HCT116 (cell line): ENCODE measurements at regions not wholly inside any gene's neighbourhood (a gene's known extent, or its start where the extent isn't known, plus 50 kb on each side); places are given as distances from the start of the nearest gene placed in this dataset.

Source experiments
- ATAC-seq: fragments of 200-7000 bp; cut with Tn5 transposase; 2 replicates; pipeline ENCODE4 v1.9.1; 2020; ENCODE audit warnings: mild to moderate bottlenecking, moderate library complexity
- BruUV-seq: library from RNA; stranded (reverse); fragments of 400-500 nt; replicated peaks from 2 replicates; lab custom pipeline; 2021; lab: Mats Ljungman, UMichigan
- CTCF ChIA-PET: fragments of 300-600 bp; sonication (Branson Sonifier 250); formaldehyde crosslinking; loops from one replicate; lab custom pipeline; 2021; ENCODE audit warnings: antibody characterized with exemption; lab: Charles Lee
- POLR2A ChIA-PET: fragments of 300-600, 350-600 bp; sonication (Branson Sonifier 250); formaldehyde crosslinking; loops from one replicate; lab custom pipeline; 2021; ENCODE audit warnings: antibody characterized with exemption; lab: Charles Lee
- RAD21 ChIA-PET, 2 experiments: fragments of 300-600 bp; sonication (Branson Sonifier 250); formaldehyde crosslinking; loops; one replicate each; lab custom pipeline; 2023; ENCODE audit warnings: low total read pairs in 2 of 2; ENCODE audit not compliant: uncharacterized antibody in 2 of 2, unreplicated experiment in 2 of 2, low non-redundant PET in 1 of 2; lab: Charles Lee
- DNase-seq: peaks from one replicate; pipeline ENCODE4 v3.0.0-alpha.2; 2010; ENCODE audit warnings: low read depth, low spot score
- H2AFZ ChIP-seq: fragments of 200-600 bp; shearing (Covaris generic), sonication (generic); 2 replicates; pipeline ENCODE4 v1.6.1; 2017; ENCODE audit warnings: low read depth, mixed run types, mixed read lengths, antibody characterized with exemption, low read length; ENCODE audit not compliant: poor library complexity, severe bottlenecking
- H3K27ac ChIP-seq: 2 replicates; pipeline ENCODE4 v1.5.1; 2012; ENCODE audit warnings: low read depth, low read length
- H3K27me3 ChIP-seq: fragments of 200-600 bp; sonication (generic); 2 replicates; pipeline ENCODE4 v1.6.1; 2016; ENCODE audit warnings: mixed run types, low read length, mixed read lengths; ENCODE audit not compliant: insufficient read depth
- H3K36me3 ChIP-seq, 2 experiments: fragments of 200-500 bp in 1 of 2; fragments of 200-600 bp in 1 of 2; sonication (Bioruptor generic) in 1 of 2; sonication (generic) in 1 of 2; 2 replicates each; pipeline versions ENCODE4 v1.5.1 to v1.6.1; 2014 to 2016; ENCODE audit warnings: low read length in 2 of 2, inconsistent platforms in 1 of 2, mixed read lengths in 1 of 2, mixed run types in 1 of 2; ENCODE audit not compliant: insufficient read depth in 2 of 2, control insufficient read depth in 1 of 2
- H3K4me1 ChIP-seq, 2 experiments: fragments of 200-600 bp in 1 of 2; sonication (generic) in 1 of 2; 2 replicates each; pipeline versions ENCODE4 v1.5.1 to v1.6.1; 2012 to 2017; ENCODE audit warnings: low read length in 2 of 2, inconsistent platforms in 1 of 2, mild to moderate bottlenecking in 1 of 2, mixed read lengths in 1 of 2, mixed run types in 1 of 2, moderate library complexity in 1 of 2; ENCODE audit not compliant: insufficient read depth in 2 of 2, control insufficient read depth in 1 of 2
- H3K4me2 ChIP-seq: fragments of 200-600 bp; sonication (generic); 2 replicates; pipeline ENCODE4 v1.6.1; 2017; ENCODE audit warnings: mixed run types, low read length, mixed read lengths
- H3K4me3 ChIP-seq, 2 experiments: fragments of 200-600 bp in 1 of 2; sonication (generic) in 1 of 2; replicated peaks in 1 of 2; 2 replicates each; pipeline ENCODE4 v1.5.1; 2011 to 2016; ENCODE audit warnings: low read length in 2 of 2, control low read depth in 1 of 2, low read depth in 1 of 2, mild to moderate bottlenecking in 1 of 2, mixed read lengths in 1 of 2, mixed run types in 1 of 2
- H3K79me2 ChIP-seq: fragments of 200-600 bp; sonication (generic); 2 replicates; pipeline ENCODE4 v1.6.1; 2017; ENCODE audit warnings: mild to moderate bottlenecking, mixed run types, low read length, moderate library complexity, mixed read lengths; ENCODE audit not compliant: insufficient read depth
- H3K9ac ChIP-seq: fragments of 200-600 bp; sonication (generic); 2 replicates; pipeline ENCODE4 v1.6.1; 2016; ENCODE audit warnings: low read length, mixed read lengths
- H3K9me2 ChIP-seq: fragments of 200-600 bp; sonication (generic), shearing (Covaris generic); 2 replicates; pipeline ENCODE4 v1.6.1; 2017; ENCODE audit warnings: mixed run types, mild to moderate bottlenecking, moderate library complexity; ENCODE audit not compliant: insufficient read depth
- H3K9me3 ChIP-seq, 2 experiments: fragments of 200-500 bp in 1 of 2; fragments of 200-600 bp in 1 of 2; sonication (Bioruptor generic) in 1 of 2; sonication (generic) in 1 of 2; 2 replicates each; pipeline ENCODE4 v1.6.1; 2014 to 2017; ENCODE audit warnings: low read length in 2 of 2, mixed read lengths in 2 of 2, inconsistent platforms in 1 of 2, low read depth in 1 of 2, mild to moderate bottlenecking in 1 of 2, mixed run types in 1 of 2, moderate library complexity in 1 of 2; ENCODE audit not compliant: control insufficient read depth in 1 of 2, insufficient read depth in 1 of 2
- H4K20me1 ChIP-seq: fragments of 200-600 bp; sonication (generic), shearing (Covaris generic); 2 replicates; pipeline ENCODE4 v1.6.1; 2017; ENCODE audit warnings: mixed run types, mild to moderate bottlenecking, moderate library complexity; ENCODE audit not compliant: insufficient read depth
- CBX3 ChIP-seq: IDR thresholded peaks from 2 replicates; pipeline ENCODE4 v1.6.1; 2012; ENCODE audit warnings: low read depth
- CEBPB ChIP-seq: IDR thresholded peaks from 2 replicates; pipeline ENCODE4 v1.6.1; 2012; ENCODE audit warnings: low read depth
- EGR1 ChIP-seq: IDR thresholded peaks from 2 replicates; pipeline ENCODE4 v1.6.1; 2012; ENCODE audit warnings: low read depth
- ELF1 ChIP-seq: IDR thresholded peaks from 2 replicates; pipeline ENCODE4 v1.6.1; 2012; ENCODE audit warnings: low read depth, borderline replicate concordance
- EZH2 ChIP-seq: fragments of 200-600 bp; sonication (generic); IDR thresholded peaks from 2 replicates; pipeline ENCODE4 v1.6.1; 2017; ENCODE audit warnings: antibody characterized with exemption, mixed run types
- EZH2phosphoT487 ChIP-seq: fragments of 200-600 bp; IDR thresholded peaks from 2 replicates; pipeline ENCODE4 v1.6.1; 2018; ENCODE audit warnings: antibody characterized with exemption, borderline replicate concordance
- JUND ChIP-seq: IDR thresholded peaks from 2 replicates; pipeline ENCODE4 v1.6.1; 2012
- POLR2A ChIP-seq: IDR thresholded peaks from 2 replicates; pipeline ENCODE4 v1.7.0; 2011; ENCODE audit warnings: borderline replicate concordance; ENCODE audit not compliant: insufficient read depth, insufficient read length; ENCODE audit errors: extremely low read depth
- RAD21 ChIP-seq: IDR thresholded peaks from 2 replicates; pipeline ENCODE4 v1.6.1; 2012; ENCODE audit warnings: low read depth, mild to moderate bottlenecking
- REST ChIP-seq: IDR thresholded peaks from 2 replicates; pipeline ENCODE4 v1.6.1; 2012; ENCODE audit warnings: low read depth
- SIN3A ChIP-seq: IDR thresholded peaks from 2 replicates; pipeline ENCODE4 v1.6.1; 2012; ENCODE audit warnings: low read depth
- TCF7L2 ChIP-seq: IDR thresholded peaks from 2 replicates; pipeline ENCODE4 v1.7.0; 2011; ENCODE audit warnings: borderline replicate concordance, inconsistent platforms; ENCODE audit not compliant: insufficient read depth, insufficient read length; ENCODE audit errors: extremely low read depth
- YY1 ChIP-seq: IDR thresholded peaks from 2 replicates; pipeline ENCODE4 v1.6.1; 2011; ENCODE audit warnings: low read length, low read depth, moderate library complexity, mild to moderate bottlenecking; ENCODE audit not compliant: insufficient replicate concordance; ENCODE audit errors: extremely low read depth
- ZNF274 ChIP-seq: fragments of 200-500 bp; sonication (Bioruptor generic); IDR thresholded peaks from 2 replicates; pipeline ENCODE4 v1.6.1; 2014; ENCODE audit warnings: mild to moderate bottlenecking, low read depth, low read length, inconsistent platforms
- intact Hi-C: fragments of 100-400 bp; cut with micrococcal nuclease; formaldehyde crosslinking; loops from 2 replicates; pipeline ENCODE4 v1.10.0; 2022
- TF ChIP-seq, protein P1 (sequence below), 3 experiments: fragments of 200-600 bp in 1 of 3; sonication (generic) in 1 of 3; IDR thresholded peaks in 2 of 3; conservative IDR thresholded peaks in 1 of 3; 2 replicates each; pipeline ENCODE4 v1.5.1; 2012 to 2017; ENCODE audit warnings: low read depth in 2 of 3, low read length in 2 of 3, antibody characterized with exemption in 1 of 3, borderline replicate concordance in 1 of 3, control low read depth in 1 of 3, mild to moderate bottlenecking in 1 of 3, mixed read lengths in 1 of 3, mixed run types in 1 of 3, moderate library complexity in 1 of 3; ENCODE audit not compliant: insufficient read depth in 1 of 3
- TF ChIP-seq, protein P2 (sequence below): IDR thresholded peaks from 2 replicates; pipeline ENCODE4 v1.6.1; 2012

DNA sequence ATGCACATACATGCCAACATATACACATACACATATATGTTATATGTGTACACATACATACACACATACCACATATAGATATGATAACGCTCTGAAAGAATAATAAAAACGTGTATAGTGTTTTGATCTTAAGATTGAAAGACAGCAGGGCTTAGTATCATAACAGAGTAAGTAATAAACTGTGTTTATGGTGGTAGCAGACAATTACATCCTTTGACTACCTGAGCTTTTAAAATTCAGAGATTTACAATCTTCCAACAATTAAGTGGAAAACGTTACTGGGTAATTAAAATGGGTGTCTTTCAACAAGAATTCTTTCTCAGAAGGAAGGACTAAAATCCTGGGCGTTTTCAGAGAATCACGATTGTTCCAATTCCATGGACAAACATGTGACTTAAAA, 552.4 kb downstream of the EPHA4 start:
- TF ChIP-seq EZH2 (no peak), SIN3A (no peak), ELF1 (no peak), REST (no peak), JUND (no peak), EGR1 (no peak), ZNF274 (no peak), RAD21 (no peak), TCF7L2 (no peak), CBX3 (no peak), EZH2phosphoT487 (no peak), POLR2A (no peak), CEBPB (no peak), YY1 (no peak)
- TF ChIP-seq, protein P1, sequence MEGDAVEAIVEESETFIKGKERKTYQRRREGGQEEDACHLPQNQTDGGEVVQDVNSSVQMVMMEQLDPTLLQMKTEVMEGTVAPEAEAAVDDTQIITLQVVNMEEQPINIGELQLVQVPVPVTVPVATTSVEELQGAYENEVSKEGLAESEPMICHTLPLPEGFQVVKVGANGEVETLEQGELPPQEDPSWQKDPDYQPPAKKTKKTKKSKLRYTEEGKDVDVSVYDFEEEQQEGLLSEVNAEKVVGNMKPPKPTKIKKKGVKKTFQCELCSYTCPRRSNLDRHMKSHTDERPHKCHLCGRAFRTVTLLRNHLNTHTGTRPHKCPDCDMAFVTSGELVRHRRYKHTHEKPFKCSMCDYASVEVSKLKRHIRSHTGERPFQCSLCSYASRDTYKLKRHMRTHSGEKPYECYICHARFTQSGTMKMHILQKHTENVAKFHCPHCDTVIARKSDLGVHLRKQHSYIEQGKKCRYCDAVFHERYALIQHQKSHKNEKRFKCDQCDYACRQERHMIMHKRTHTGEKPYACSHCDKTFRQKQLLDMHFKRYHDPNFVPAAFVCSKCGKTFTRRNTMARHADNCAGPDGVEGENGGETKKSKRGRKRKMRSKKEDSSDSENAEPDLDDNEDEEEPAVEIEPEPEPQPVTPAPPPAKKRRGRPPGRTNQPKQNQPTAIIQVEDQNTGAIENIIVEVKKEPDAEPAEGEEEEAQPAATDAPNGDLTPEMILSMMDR (IDR thresholded peaks at IDR 0.05 in 2 of 3, conservative IDR thresholded peaks at IDR 0.05 in 1 of 3; ENCODE audit: borderline replicate concordance in 1 of 3, insufficient read depth in 1 of 3, low read depth in 2 of 3, low read length in 2 of 3): no peak
- TF ChIP-seq, protein P2, sequence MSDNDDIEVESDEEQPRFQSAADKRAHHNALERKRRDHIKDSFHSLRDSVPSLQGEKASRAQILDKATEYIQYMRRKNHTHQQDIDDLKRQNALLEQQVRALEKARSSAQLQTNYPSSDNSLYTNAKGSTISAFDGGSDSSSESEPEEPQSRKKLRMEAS: no peak
- ChIA-PET POLR2A (no interaction called here), RAD21 (no interaction called here), CTCF (no interaction called here)
- H4K20me1 ChIP-seq: no peaks in the 10 kb centered on the region
- H3K4me1 ChIP-seq: no peaks in the 10 kb centered on the region
- no peaks in the 10 kb centered on the region for H3K9me2 ChIP-seq
- no peak overlapping the region for H2AFZ ChIP-seq
- intact Hi-C loops: no loop called here
- no peak overlapping the region for H3K4me2 ChIP-seq
- H3K36me3 ChIP-seq: no peaks in the 10 kb centered on the region
- ATAC-seq (no peak), DNase-seq (no peak)
- H3K9me3 ChIP-seq: no peaks in the 10 kb centered on the region
- H3K9ac ChIP-seq: no peak overlapping the region
- BruUV-seq: no TSS peak
- H3K27ac ChIP-seq: no peak overlapping the region
- H3K27me3 ChIP-seq: peaks cover 8% of the 10 kb centered on the region; the same call in 1 of the 2 replicates
- H3K79me2 ChIP-seq: no peaks in the 10 kb centered on the region
- H3K4me3 ChIP-seq: no peak overlapping the region
